ENCODE measurements at regions not wholly inside any gene's neighbourhood (a gene's known extent, or its start where the extent isn't known, plus 50 kb on each side); places are given as distances from the start of the nearest gene placed in this dataset.

DNA sequence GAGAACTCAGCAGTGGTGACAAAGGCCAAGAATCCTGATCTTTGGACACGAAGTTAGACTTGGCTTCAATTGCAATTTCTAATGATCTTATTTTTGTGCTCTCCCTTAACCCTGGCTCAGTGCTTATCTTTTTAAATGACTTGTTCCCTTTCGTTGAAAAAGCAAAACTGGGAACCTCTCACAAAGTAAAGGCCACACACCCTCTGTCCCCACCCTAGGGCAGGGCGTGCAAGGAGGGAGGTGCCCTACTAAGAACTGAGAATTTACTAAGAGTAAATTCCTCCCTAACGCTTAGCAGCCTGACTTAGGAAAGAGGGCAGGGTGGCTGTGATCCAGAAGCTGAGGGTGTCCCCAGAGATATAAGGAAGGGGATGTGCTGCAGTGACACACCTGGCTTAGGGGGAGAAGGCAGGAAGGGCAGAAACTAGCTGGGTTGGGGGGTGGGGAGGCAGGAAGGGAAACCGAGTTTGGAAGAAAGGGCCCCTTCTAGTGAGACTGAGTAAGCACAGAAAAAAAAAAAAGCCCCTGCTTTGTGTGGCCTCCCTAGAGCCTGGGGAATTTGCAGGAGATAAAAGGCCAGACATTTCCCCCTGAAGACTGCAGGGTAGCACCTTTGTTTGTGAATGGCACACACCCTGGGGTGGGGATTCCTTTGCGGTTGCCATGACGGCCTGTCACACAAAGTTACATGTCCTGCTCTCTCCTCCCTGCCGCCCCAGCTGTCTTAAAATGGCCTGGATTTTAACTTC lies 435.1 kb downstream of the EFNB2 start:
- TF ChIP-seq, protein P1, sequence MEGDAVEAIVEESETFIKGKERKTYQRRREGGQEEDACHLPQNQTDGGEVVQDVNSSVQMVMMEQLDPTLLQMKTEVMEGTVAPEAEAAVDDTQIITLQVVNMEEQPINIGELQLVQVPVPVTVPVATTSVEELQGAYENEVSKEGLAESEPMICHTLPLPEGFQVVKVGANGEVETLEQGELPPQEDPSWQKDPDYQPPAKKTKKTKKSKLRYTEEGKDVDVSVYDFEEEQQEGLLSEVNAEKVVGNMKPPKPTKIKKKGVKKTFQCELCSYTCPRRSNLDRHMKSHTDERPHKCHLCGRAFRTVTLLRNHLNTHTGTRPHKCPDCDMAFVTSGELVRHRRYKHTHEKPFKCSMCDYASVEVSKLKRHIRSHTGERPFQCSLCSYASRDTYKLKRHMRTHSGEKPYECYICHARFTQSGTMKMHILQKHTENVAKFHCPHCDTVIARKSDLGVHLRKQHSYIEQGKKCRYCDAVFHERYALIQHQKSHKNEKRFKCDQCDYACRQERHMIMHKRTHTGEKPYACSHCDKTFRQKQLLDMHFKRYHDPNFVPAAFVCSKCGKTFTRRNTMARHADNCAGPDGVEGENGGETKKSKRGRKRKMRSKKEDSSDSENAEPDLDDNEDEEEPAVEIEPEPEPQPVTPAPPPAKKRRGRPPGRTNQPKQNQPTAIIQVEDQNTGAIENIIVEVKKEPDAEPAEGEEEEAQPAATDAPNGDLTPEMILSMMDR (conservative IDR thresholded peaks at IDR 0.05 in 1 of 2, IDR thresholded peaks at IDR 0.05 in 1 of 2; ENCODE audit: extremely low read depth in 1 of 2, insufficient read depth in 1 of 2, low read depth in 1 of 2, low read length in 2 of 2), result no peak
- TF ChIP-seq EZH2 (IDR thresholded peaks at IDR 0.05; ENCODE audit: borderline replicate concordance, low read length), result no peak

All from mammary epithelial cell (primary cell).